Stimulated activated CD8-positive, alpha-beta memory T cell treated with anti-CD3 and anti-CD28 coated beads, Interleukin-15, amount 100 ng/mL, for 1 hour (primary cell): ENCODE measurements at regions not wholly inside any gene's neighbourhood (a gene's known extent, or its start where the extent isn't known, plus 50 kb on each side); places are given as distances from the start of the nearest gene placed in this dataset.

ENCODE experiments used
- DNase-seq: peaks from one replicate; pipeline ENCODE4 v3.0.0-alpha.2; 2020; ENCODE audit warnings: low read depth

- no peak for DNase-seq
Observed at GRCh38 chr9:2317591-2317990, 302.4 kb downstream of the SMARCA2 start.

- no peak for DNase-seq
Observed at GRCh38 chr9:2319421-2319820, 302.2 kb upstream of the VLDLR start.

GRCh38 chr9:2320114-2320513, 301.5 kb upstream of the VLDLR start:
- DNase-seq, result no peak

GRCh38 chr9:2320632-2321031, 301.0 kb upstream of the VLDLR start:
- no peak for DNase-seq

GRCh38 chr9:2321523-2322148, 300.0 kb upstream of the VLDLR start:
- DNase-seq, result no peak

- no peak for DNase-seq
Observed at GRCh38 chr9:2324742-2325141, 296.8 kb upstream of the VLDLR start.

GRCh38 chr9:2332663-2333062, 288.9 kb upstream of the VLDLR start:
- DNase-seq, result no peak

- no peak for DNase-seq
Observed at GRCh38 chr9:2335260-2335659, 286.3 kb upstream of the VLDLR start.

GRCh38 chr9:2336055-2336454, 285.5 kb upstream of the VLDLR start:
- no peak for DNase-seq

GRCh38 chr9:2337131-2337530, 284.5 kb upstream of the VLDLR start:
- DNase-seq, result no peak

- no peak for DNase-seq
Observed at GRCh38 chr9:2337627-2338026, 284.0 kb upstream of the VLDLR start.

- no peak for DNase-seq
Observed at GRCh38 chr9:2338777-2339365, 282.7 kb upstream of the VLDLR start.

- DNase-seq, result no peak
Observed at GRCh38 chr9:2339416-2339815, 282.2 kb upstream of the VLDLR start.

GRCh38 chr9:2340046-2340760, 281.4 kb upstream of the VLDLR start:
- DNase-seq, result no peak

- no peak for DNase-seq
Observed at GRCh38 chr9:2341126-2341525, 280.5 kb upstream of the VLDLR start.

GRCh38 chr9:2341956-2342355, 279.6 kb upstream of the VLDLR start:
- DNase-seq, result no peak

- DNase-seq, result no peak
Observed at GRCh38 chr9:2343756-2344155, 277.8 kb upstream of the VLDLR start.

- DNase-seq, result no peak
Observed at GRCh38 chr9:2344436-2344835, 277.2 kb upstream of the VLDLR start.

GRCh38 chr9:2345013-2345412, 276.6 kb upstream of the VLDLR start:
- DNase-seq, result no peak

- DNase-seq, result no peak
Observed at GRCh38 chr9:2346277-2346913, 275.2 kb upstream of the VLDLR start.

GRCh38 chr9:2351324-2351723, 270.3 kb upstream of the VLDLR start:
- no peak for DNase-seq

- no peak for DNase-seq
Observed at GRCh38 chr9:2354216-2354615, 267.4 kb upstream of the VLDLR start.
